Parathyroid adenoma (tissue), 2 donors: ENCODE measurements at regions not wholly inside any gene's neighbourhood (a gene's known extent, or its start where the extent isn't known, plus 50 kb on each side); places are given as distances from the start of the nearest gene placed in this dataset.

Experiments
- H2AFZ ChIP-seq: fragments of 300-600 bp; sonication (generic); one replicate; pipeline ENCODE4 v1.7.0; 2017; ENCODE audit warnings: antibody characterized with exemption, mild to moderate bottlenecking
- H3K27ac ChIP-seq: fragments of 300-600 bp; sonication (generic); one replicate; pipeline ENCODE4 v1.7.0; 2017
- H3K27me3 ChIP-seq: fragments of 300-600 bp; sonication (generic); one replicate; pipeline ENCODE4 v1.7.0; 2017; ENCODE audit warnings: low read length; ENCODE audit not compliant: control insufficient read depth, insufficient read depth
- H3K36me3 ChIP-seq: fragments of 300-600 bp; sonication (generic); one replicate; pipeline ENCODE4 v1.7.0; 2017; ENCODE audit warnings: low read length; ENCODE audit not compliant: control insufficient read depth, insufficient read depth
- H3K4me1 ChIP-seq: fragments of 300-600 bp; sonication (generic); one replicate; pipeline ENCODE4 v1.7.0; 2017; ENCODE audit warnings: control low read depth
- H3K4me2 ChIP-seq: fragments of 300-600 bp; sonication (generic); one replicate; pipeline ENCODE4 v1.7.0; 2017; ENCODE audit warnings: low read length
- H3K4me3 ChIP-seq: fragments of 300-600 bp; sonication (generic); one replicate; pipeline ENCODE4 v1.7.0; 2017; ENCODE audit warnings: low read depth, low read length
- H3K79me2 ChIP-seq: fragments of 300-600 bp; sonication (generic); one replicate; pipeline ENCODE4 v1.7.0; 2017; ENCODE audit warnings: control low read depth
- H3K9ac ChIP-seq: fragments of 300-600 bp; sonication (generic); one replicate; pipeline ENCODE4 v1.7.0; 2017; ENCODE audit warnings: mild to moderate bottlenecking
- H3K9me3 ChIP-seq: fragments of 300-600 bp; sonication (generic); one replicate; pipeline ENCODE4 v1.7.0; 2017; ENCODE audit warnings: low read length; ENCODE audit not compliant: control insufficient read depth
- CTCF ChIP-seq: fragments of 300-600 bp; sonication (generic); IDR thresholded peaks from one replicate; pipeline ENCODE4 v1.7.0; 2017; ENCODE audit warnings: antibody characterized with exemption, mild to moderate bottlenecking
- donor health status: primary hyperparathyroidism.

DNA sequence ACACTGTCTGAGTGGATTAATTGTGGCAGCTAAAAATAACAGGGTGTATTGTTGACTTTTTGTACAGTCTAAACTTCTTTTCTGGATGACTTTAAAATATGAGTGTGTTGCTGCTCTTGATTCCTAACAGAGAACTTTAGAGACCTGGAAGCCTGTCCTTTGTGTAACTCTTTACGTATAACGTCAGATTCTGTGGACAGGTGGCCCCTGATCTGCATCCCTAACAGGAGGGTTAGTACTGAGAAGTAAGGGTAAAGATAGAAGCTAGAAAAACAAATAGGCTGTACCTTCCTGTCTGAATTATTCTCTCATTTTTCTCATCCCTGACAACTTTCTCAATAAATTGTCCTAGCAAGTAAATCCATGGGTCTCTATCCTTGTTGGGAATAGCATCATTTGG is 105.7 kb upstream of the LIMCH1 start:
- H3K36me3 ChIP-seq, result no peaks in the 10 kb centered on the region
- H3K4me1 ChIP-seq, result peaks cover 9% of the 10 kb centered on the region
- no peak overlapping the region for H3K4me2 ChIP-seq
- no peaks in the 10 kb centered on the region for H3K27me3 ChIP-seq
- no peak overlapping the region for H3K4me3 ChIP-seq
- no peak overlapping the region for H3K9ac ChIP-seq
- H2AFZ ChIP-seq, result no peak overlapping the region
- H3K79me2 ChIP-seq, result peaks cover 13% of the 10 kb centered on the region
- no peak for TF ChIP-seq CTCF
- no peaks in the 10 kb centered on the region for H3K9me3 ChIP-seq
- no peak overlapping the region for H3K27ac ChIP-seq

GRCh38 chr4:41432881-41433280 is 105.1 kb upstream of the LIMCH1 start:
- Histone ChIP-seq H3K36me3 (no peaks in the 10 kb centered on the region), H3K79me2 (peaks cover 13% of the 10 kb centered on the region), H3K27me3 (no peaks in the 10 kb centered on the region), H2AFZ (no peak overlapping the region), H3K9me3 (no peaks in the 10 kb centered on the region), H3K4me1 (peaks cover 10% of the 10 kb centered on the region), H3K27ac (no peak overlapping the region), H3K9ac (no peak overlapping the region), H3K4me3 (no peak overlapping the region), H3K4me2 (no peak overlapping the region)
- TF ChIP-seq CTCF, result no peak

GRCh38 chr4:41433361-41433760 is 104.6 kb upstream of the LIMCH1 start:
- peaks cover 6% of the 10 kb centered on the region for H3K4me1 ChIP-seq
- no peak overlapping the region for H2AFZ ChIP-seq
- no peak for TF ChIP-seq CTCF
- no peaks in the 10 kb centered on the region for H3K36me3 ChIP-seq
- no peaks in the 10 kb centered on the region for H3K27me3 ChIP-seq
- peaks cover 13% of the 10 kb centered on the region for H3K79me2 ChIP-seq
- no peak overlapping the region for H3K27ac ChIP-seq
- no peak overlapping the region for H3K9ac ChIP-seq
- H3K4me3 ChIP-seq, result no peak overlapping the region
- H3K4me2 ChIP-seq, result no peak overlapping the region
- no peaks in the 10 kb centered on the region for H3K9me3 ChIP-seq

GRCh38 chr4:41435510-41435909 is 102.4 kb upstream of the LIMCH1 start:
- no peaks in the 10 kb centered on the region for H3K27me3 ChIP-seq
- H3K4me2 ChIP-seq, result no peak overlapping the region
- no peak overlapping the region for H3K4me3 ChIP-seq
- H3K9me3 ChIP-seq, result no peaks in the 10 kb centered on the region
- TF ChIP-seq CTCF, result no peak
- H3K36me3 ChIP-seq, result no peaks in the 10 kb centered on the region
- no peak overlapping the region for H3K9ac ChIP-seq
- H3K79me2 ChIP-seq, result peaks cover 5% of the 10 kb centered on the region
- H3K27ac ChIP-seq, result no peak overlapping the region
- no peak overlapping the region for H2AFZ ChIP-seq
- H3K4me1 ChIP-seq, result peaks cover 4% of the 10 kb centered on the region

- TF ChIP-seq CTCF, result no peak
- Histone ChIP-seq H3K27me3 (no peaks in the 10 kb centered on the region), H3K79me2 (peaks cover 2% of the 10 kb centered on the region), H3K9ac (no peak overlapping the region), H3K4me2 (no peak overlapping the region), H3K9me3 (no peaks in the 10 kb centered on the region), H3K4me1 (peaks cover 4% of the 10 kb centered on the region), H2AFZ (no peak overlapping the region), H3K27ac (no peak overlapping the region), H3K36me3 (no peaks in the 10 kb centered on the region), H3K4me3 (no peak overlapping the region)
Measured at GRCh38 chr4:41436419-41436818, 101.5 kb upstream of the LIMCH1 start.
